ENCODE measurements at regions not wholly inside any gene's neighbourhood (a gene's known extent, or its start where the extent isn't known, plus 50 kb on each side); places are given as distances from the start of the nearest gene placed in this dataset.

GRCh38 chr18:39341129-39341528 is 1775.5 kb upstream of the CELF4 start:
- H2AFZ ChIP-seq (ENCODE audit: low read length) = no peak overlapping the region
- H3K36me3 ChIP-seq (ENCODE audit: insufficient read depth, low read length) = no peaks in the 10 kb centered on the region
- no peaks in the 10 kb centered on the region for H4K20me1 ChIP-seq (ENCODE audit: insufficient read depth, low read length)
- intact Hi-C loops (cut with micrococcal nuclease; ENCODE audit: unreplicated experiment) = no loop called here
- no peaks in the 10 kb centered on the region for H3K9me3 ChIP-seq (ENCODE audit: low read length)
- DNase-seq (ENCODE audit: low spot score) = no peak
- H3K9me2 ChIP-seq (ENCODE audit: insufficient read depth, low read length) = no peaks in the 10 kb centered on the region
- TF ChIP-seq, protein P1, sequence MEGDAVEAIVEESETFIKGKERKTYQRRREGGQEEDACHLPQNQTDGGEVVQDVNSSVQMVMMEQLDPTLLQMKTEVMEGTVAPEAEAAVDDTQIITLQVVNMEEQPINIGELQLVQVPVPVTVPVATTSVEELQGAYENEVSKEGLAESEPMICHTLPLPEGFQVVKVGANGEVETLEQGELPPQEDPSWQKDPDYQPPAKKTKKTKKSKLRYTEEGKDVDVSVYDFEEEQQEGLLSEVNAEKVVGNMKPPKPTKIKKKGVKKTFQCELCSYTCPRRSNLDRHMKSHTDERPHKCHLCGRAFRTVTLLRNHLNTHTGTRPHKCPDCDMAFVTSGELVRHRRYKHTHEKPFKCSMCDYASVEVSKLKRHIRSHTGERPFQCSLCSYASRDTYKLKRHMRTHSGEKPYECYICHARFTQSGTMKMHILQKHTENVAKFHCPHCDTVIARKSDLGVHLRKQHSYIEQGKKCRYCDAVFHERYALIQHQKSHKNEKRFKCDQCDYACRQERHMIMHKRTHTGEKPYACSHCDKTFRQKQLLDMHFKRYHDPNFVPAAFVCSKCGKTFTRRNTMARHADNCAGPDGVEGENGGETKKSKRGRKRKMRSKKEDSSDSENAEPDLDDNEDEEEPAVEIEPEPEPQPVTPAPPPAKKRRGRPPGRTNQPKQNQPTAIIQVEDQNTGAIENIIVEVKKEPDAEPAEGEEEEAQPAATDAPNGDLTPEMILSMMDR (conservative IDR thresholded peaks at IDR 0.05; ENCODE audit: low read length) = no peak
- TF ChIP-seq EZH2phosphoT487 (IDR thresholded peaks at IDR 0.05; ENCODE audit: borderline replicate concordance, low read depth, low read length) = no peak
- POLR2A ChIA-PET = no interaction called here
- H3K4me3 ChIP-seq (ENCODE audit: low read depth, low read length, poor library complexity, severe bottlenecking) = no peak overlapping the region
- H3K4me1 ChIP-seq (ENCODE audit: insufficient read depth, low read length, poor library complexity, severe bottlenecking) = no peaks in the 10 kb centered on the region
- H3K4me2 ChIP-seq (ENCODE audit: low read length) = no peak overlapping the region
- CTCF ChIA-PET (ENCODE audit: unreplicated experiment) = no interaction called here
- H3K27ac ChIP-seq (ENCODE audit: low read depth, low read length, poor library complexity, severe bottlenecking) = no peak overlapping the region
- H3K79me2 ChIP-seq (ENCODE audit: insufficient read depth, low read depth, low read length) = no peaks in the 10 kb centered on the region
- BruUV-seq (replicated peaks) = no TSS peak

- POLR2A ChIA-PET = no interaction called here
- CTCF ChIA-PET (ENCODE audit: unreplicated experiment) = no interaction called here
- Histone ChIP-seq H4K20me1 (ENCODE audit: insufficient read depth, low read length) (no peaks in the 10 kb centered on the region), H3K4me3 (ENCODE audit: low read depth, low read length, poor library complexity, severe bottlenecking) (no peak overlapping the region), H3K4me1 (ENCODE audit: insufficient read depth, low read length, poor library complexity, severe bottlenecking) (no peaks in the 10 kb centered on the region), H3K79me2 (ENCODE audit: insufficient read depth, low read depth, low read length) (no peaks in the 10 kb centered on the region), H3K9me3 (ENCODE audit: low read length) (no peaks in the 10 kb centered on the region), H3K9me2 (ENCODE audit: insufficient read depth, low read length) (no peaks in the 10 kb centered on the region), H3K4me2 (ENCODE audit: low read length) (no peak overlapping the region), H2AFZ (ENCODE audit: low read length) (no peak overlapping the region), H3K36me3 (ENCODE audit: insufficient read depth, low read length) (no peaks in the 10 kb centered on the region), H3K27ac (ENCODE audit: low read depth, low read length, poor library complexity, severe bottlenecking) (no peak overlapping the region)
- DNase-seq (ENCODE audit: low spot score) = no peak
- no TSS peak for BruUV-seq (replicated peaks)
- intact Hi-C loops (cut with micrococcal nuclease; ENCODE audit: unreplicated experiment) = no loop called here
- no peak for TF ChIP-seq EZH2phosphoT487 (IDR thresholded peaks at IDR 0.05; ENCODE audit: borderline replicate concordance, low read depth, low read length)
- TF ChIP-seq, protein P1 (conservative IDR thresholded peaks at IDR 0.05; ENCODE audit: low read length) = no peak
Measured at GRCh38 chr18:39340418-39340817, 1774.8 kb upstream of the CELF4 start.

- no peaks in the 10 kb centered on the region for H3K4me1 ChIP-seq (ENCODE audit: insufficient read depth, low read length, poor library complexity, severe bottlenecking)
- H3K4me3 ChIP-seq (ENCODE audit: low read depth, low read length, poor library complexity, severe bottlenecking) = no peak overlapping the region
- H3K4me2 ChIP-seq (ENCODE audit: low read length) = no peak overlapping the region
- intact Hi-C loops (cut with micrococcal nuclease; ENCODE audit: unreplicated experiment) = no loop called here
- no peaks in the 10 kb centered on the region for H3K9me3 ChIP-seq (ENCODE audit: low read length)
- H3K36me3 ChIP-seq (ENCODE audit: insufficient read depth, low read length) = no peaks in the 10 kb centered on the region
- H3K9me2 ChIP-seq (ENCODE audit: insufficient read depth, low read length) = no peaks in the 10 kb centered on the region
- no peaks in the 10 kb centered on the region for H3K79me2 ChIP-seq (ENCODE audit: insufficient read depth, low read depth, low read length)
- DNase-seq (ENCODE audit: low spot score) = no peak
- POLR2A ChIA-PET = no interaction called here
- H3K27ac ChIP-seq (ENCODE audit: low read depth, low read length, poor library complexity, severe bottlenecking) = no peak overlapping the region
- no peaks in the 10 kb centered on the region for H4K20me1 ChIP-seq (ENCODE audit: insufficient read depth, low read length)
- no TSS peak for BruUV-seq (replicated peaks)
- CTCF ChIA-PET (ENCODE audit: unreplicated experiment) = no interaction called here
- TF ChIP-seq EZH2phosphoT487 (IDR thresholded peaks at IDR 0.05; ENCODE audit: borderline replicate concordance, low read depth, low read length) = no peak
- TF ChIP-seq, protein P1 (conservative IDR thresholded peaks at IDR 0.05; ENCODE audit: low read length) = no peak
- no peak overlapping the region for H2AFZ ChIP-seq (ENCODE audit: low read length)
Measured at GRCh38 chr18:39329496-39330275, 1764.1 kb upstream of the CELF4 start.
